ENCODE measurements at regions not wholly inside any gene's neighbourhood (a gene's known extent, or its start where the extent isn't known, plus 50 kb on each side); places are given as distances from the start of the nearest gene placed in this dataset.

DNA sequence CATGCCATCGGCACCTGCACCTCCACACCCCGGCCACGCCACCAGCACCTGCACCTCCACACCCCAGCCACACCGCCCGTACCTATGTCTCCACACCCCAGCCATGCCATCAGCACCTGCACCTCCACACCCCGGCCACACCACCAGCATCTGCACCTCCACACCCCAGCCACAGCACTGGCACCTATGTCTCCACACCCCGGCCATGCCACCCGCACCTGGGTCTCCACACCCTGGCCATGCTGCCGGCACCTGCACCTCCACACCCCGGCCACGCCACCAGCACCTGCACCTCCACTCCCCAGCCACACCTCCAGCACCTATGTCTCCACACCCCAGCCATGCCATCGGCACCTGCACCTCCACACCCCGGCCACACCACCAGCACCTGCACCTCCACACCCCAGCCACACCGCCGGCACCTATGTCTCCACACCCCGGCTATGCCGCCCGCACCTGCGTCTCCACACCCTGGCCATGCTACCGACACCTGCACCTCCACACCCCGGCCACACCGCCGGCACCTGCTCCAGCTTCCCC is 390.3 kb upstream of the MYT1L start (continued):
- TF ChIP-seq, protein P1, sequence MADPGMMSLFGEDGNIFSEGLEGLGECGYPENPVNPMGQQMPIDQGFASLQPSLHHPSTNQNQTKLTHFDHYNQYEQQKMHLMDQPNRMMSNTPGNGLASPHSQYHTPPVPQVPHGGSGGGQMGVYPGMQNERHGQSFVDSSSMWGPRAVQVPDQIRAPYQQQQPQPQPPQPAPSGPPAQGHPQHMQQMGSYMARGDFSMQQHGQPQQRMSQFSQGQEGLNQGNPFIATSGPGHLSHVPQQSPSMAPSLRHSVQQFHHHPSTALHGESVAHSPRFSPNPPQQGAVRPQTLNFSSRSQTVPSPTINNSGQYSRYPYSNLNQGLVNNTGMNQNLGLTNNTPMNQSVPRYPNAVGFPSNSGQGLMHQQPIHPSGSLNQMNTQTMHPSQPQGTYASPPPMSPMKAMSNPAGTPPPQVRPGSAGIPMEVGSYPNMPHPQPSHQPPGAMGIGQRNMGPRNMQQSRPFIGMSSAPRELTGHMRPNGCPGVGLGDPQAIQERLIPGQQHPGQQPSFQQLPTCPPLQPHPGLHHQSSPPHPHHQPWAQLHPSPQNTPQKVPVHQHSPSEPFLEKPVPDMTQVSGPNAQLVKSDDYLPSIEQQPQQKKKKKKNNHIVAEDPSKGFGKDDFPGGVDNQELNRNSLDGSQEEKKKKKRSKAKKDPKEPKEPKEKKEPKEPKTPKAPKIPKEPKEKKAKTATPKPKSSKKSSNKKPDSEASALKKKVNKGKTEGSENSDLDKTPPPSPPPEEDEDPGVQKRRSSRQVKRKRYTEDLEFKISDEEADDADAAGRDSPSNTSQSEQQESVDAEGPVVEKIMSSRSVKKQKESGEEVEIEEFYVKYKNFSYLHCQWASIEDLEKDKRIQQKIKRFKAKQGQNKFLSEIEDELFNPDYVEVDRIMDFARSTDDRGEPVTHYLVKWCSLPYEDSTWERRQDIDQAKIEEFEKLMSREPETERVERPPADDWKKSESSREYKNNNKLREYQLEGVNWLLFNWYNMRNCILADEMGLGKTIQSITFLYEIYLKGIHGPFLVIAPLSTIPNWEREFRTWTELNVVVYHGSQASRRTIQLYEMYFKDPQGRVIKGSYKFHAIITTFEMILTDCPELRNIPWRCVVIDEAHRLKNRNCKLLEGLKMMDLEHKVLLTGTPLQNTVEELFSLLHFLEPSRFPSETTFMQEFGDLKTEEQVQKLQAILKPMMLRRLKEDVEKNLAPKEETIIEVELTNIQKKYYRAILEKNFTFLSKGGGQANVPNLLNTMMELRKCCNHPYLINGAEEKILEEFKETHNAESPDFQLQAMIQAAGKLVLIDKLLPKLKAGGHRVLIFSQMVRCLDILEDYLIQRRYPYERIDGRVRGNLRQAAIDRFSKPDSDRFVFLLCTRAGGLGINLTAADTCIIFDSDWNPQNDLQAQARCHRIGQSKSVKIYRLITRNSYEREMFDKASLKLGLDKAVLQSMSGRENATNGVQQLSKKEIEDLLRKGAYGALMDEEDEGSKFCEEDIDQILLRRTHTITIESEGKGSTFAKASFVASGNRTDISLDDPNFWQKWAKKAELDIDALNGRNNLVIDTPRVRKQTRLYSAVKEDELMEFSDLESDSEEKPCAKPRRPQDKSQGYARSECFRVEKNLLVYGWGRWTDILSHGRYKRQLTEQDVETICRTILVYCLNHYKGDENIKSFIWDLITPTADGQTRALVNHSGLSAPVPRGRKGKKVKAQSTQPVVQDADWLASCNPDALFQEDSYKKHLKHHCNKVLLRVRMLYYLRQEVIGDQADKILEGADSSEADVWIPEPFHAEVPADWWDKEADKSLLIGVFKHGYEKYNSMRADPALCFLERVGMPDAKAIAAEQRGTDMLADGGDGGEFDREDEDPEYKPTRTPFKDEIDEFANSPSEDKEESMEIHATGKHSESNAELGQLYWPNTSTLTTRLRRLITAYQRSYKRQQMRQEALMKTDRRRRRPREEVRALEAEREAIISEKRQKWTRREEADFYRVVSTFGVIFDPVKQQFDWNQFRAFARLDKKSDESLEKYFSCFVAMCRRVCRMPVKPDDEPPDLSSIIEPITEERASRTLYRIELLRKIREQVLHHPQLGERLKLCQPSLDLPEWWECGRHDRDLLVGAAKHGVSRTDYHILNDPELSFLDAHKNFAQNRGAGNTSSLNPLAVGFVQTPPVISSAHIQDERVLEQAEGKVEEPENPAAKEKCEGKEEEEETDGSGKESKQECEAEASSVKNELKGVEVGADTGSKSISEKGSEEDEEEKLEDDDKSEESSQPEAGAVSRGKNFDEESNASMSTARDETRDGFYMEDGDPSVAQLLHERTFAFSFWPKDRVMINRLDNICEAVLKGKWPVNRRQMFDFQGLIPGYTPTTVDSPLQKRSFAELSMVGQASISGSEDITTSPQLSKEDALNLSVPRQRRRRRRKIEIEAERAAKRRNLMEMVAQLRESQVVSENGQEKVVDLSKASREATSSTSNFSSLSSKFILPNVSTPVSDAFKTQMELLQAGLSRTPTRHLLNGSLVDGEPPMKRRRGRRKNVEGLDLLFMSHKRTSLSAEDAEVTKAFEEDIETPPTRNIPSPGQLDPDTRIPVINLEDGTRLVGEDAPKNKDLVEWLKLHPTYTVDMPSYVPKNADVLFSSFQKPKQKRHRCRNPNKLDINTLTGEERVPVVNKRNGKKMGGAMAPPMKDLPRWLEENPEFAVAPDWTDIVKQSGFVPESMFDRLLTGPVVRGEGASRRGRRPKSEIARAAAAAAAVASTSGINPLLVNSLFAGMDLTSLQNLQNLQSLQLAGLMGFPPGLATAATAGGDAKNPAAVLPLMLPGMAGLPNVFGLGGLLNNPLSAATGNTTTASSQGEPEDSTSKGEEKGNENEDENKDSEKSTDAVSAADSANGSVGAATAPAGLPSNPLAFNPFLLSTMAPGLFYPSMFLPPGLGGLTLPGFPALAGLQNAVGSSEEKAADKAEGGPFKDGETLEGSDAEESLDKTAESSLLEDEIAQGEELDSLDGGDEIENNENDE (IDR thresholded peaks at IDR 0.05; ENCODE audit: insufficient replicate concordance, low read length), result no peak
- no peak for TF ChIP-seq KDM1A (IDR thresholded peaks at IDR 0.05; ENCODE audit: borderline replicate concordance, low read length)
- TF ChIP-seq RXRA (IDR thresholded peaks at IDR 0.05; ENCODE audit: insufficient read depth, low read depth, low read length), result no peak
- no peak for TF ChIP-seq PHF8 (conservative IDR thresholded peaks at IDR 0.05; ENCODE audit: low read depth, low read length)
- TF ChIP-seq SRF (IDR thresholded peaks at IDR 0.05; ENCODE audit: low read depth, low read length), result no peak
- TF ChIP-seq POLR2AphosphoS5 (IDR thresholded peaks at IDR 0.05; ENCODE audit: low read depth, low read length), result no peak
- TF ChIP-seq TBP (IDR thresholded peaks at IDR 0.05; ENCODE audit: low read depth, low read length), result no peak

All from H1 (cell line).